ENCODE measurements at regions not wholly inside any gene's neighbourhood (a gene's known extent, or its start where the extent isn't known, plus 50 kb on each side); places are given as distances from the start of the nearest gene placed in this dataset.

DNA sequence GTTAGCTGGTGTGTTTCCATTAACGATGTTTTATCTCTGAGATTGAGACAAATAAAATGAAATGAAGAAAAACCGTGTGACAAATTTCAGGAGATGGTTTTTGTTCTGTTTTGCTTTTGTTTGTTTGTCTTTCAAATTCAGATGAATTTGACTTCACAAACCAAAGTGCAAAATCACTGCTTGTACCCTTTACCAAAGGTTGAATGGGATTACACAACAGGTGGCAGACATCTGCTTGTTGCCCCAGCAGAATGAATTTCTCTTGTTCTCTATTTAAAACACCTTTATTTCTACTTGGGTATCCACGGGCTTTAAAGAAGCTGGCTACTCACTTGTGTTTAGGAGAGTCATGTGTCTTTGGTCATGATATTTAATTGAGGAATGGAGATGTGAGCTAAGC lies 239.7 kb upstream of the CLNK start:
- TF ChIP-seq, protein P1, sequence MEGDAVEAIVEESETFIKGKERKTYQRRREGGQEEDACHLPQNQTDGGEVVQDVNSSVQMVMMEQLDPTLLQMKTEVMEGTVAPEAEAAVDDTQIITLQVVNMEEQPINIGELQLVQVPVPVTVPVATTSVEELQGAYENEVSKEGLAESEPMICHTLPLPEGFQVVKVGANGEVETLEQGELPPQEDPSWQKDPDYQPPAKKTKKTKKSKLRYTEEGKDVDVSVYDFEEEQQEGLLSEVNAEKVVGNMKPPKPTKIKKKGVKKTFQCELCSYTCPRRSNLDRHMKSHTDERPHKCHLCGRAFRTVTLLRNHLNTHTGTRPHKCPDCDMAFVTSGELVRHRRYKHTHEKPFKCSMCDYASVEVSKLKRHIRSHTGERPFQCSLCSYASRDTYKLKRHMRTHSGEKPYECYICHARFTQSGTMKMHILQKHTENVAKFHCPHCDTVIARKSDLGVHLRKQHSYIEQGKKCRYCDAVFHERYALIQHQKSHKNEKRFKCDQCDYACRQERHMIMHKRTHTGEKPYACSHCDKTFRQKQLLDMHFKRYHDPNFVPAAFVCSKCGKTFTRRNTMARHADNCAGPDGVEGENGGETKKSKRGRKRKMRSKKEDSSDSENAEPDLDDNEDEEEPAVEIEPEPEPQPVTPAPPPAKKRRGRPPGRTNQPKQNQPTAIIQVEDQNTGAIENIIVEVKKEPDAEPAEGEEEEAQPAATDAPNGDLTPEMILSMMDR (IDR thresholded peaks at IDR 0.05) = no peak
- TF ChIP-seq POLR2AphosphoS5 (IDR thresholded peaks at IDR 0.05) = no peak
